Uterus (tissue), 2 donors: ENCODE measurements at regions not wholly inside any gene's neighbourhood (a gene's known extent, or its start where the extent isn't known, plus 50 kb on each side); places are given as distances from the start of the nearest gene placed in this dataset.

Experiments
- CTCF ChIP-seq, 4 experiments: fragments of 200-600 bp in 2 of 4; fragments of 450-650 bp in 2 of 4; sonication (generic) in 2 of 4; IDR thresholded peaks; one replicate each; pipeline ENCODE4 v1.5.1; 2016 to 2019; ENCODE audit warnings: antibody characterized with exemption in 4 of 4, mild to moderate bottlenecking in 2 of 4, moderate library complexity in 1 of 4
- POLR2A ChIP-seq, 2 donors: fragments of 450-650 bp; IDR thresholded peaks; one replicate each; pipeline ENCODE4 v1.6.1; 2016; ENCODE audit warnings: antibody characterized with exemption in 2 of 2, mild to moderate bottlenecking in 1 of 2, moderate library complexity in 1 of 2

- TF ChIP-seq CTCF (IDR thresholded peaks at IDR 0.05) (no peak), POLR2A (IDR thresholded peaks at IDR 0.05) (no peak)
These were observed 132.0 kb downstream of the NDUFA10 start for GRCh38 chr2:239893236-239893515.
